ENCODE measurements at regions not wholly inside any gene's neighbourhood (a gene's known extent, or its start where the extent isn't known, plus 50 kb on each side); places are given as distances from the start of the nearest gene placed in this dataset.

- no peak for DNase-seq
These were observed 387.0 kb upstream of the DMAC1 start for GRCh38 chr9:8186560-8186959.

GRCh38 chr9:8183618-8184017 lies 384.0 kb upstream of the DMAC1 start:
- DNase-seq, result no peak

GRCh38 chr9:8179381-8180053 lies 379.9 kb upstream of the DMAC1 start:
- DNase-seq, result no peak

GRCh38 chr9:8172000-8172399 lies 372.4 kb upstream of the DMAC1 start:
- no peak for DNase-seq

- no peak for DNase-seq
These were observed 369.4 kb upstream of the DMAC1 start for GRCh38 chr9:8168916-8169438.

- no peak for DNase-seq
These were observed 361.2 kb upstream of the DMAC1 start for GRCh38 chr9:8160787-8161186.

GRCh38 chr9:8158574-8158973 lies 359.0 kb upstream of the DMAC1 start:
- DNase-seq, result no peak

GRCh38 chr9:8157683-8158324 lies 358.2 kb upstream of the DMAC1 start:
- DNase-seq, result peak; percentile 33

- DNase-seq, result peak; percentile 34
These were observed 356.8 kb upstream of the DMAC1 start for GRCh38 chr9:8156346-8156745.

- DNase-seq, result peak; percentile 42
These were observed 356.1 kb upstream of the DMAC1 start for GRCh38 chr9:8155706-8156105.

GRCh38 chr9:8143677-8144076 lies 344.1 kb upstream of the DMAC1 start:
- no peak for DNase-seq

GRCh38 chr9:8140557-8140956 lies 341.0 kb upstream of the DMAC1 start:
- no peak for DNase-seq

GRCh38 chr9:8139756-8140155 lies 340.2 kb upstream of the DMAC1 start:
- DNase-seq, result no peak

- no peak for DNase-seq
These were observed 336.9 kb upstream of the DMAC1 start for GRCh38 chr9:8136477-8136876.

GRCh38 chr9:8134635-8135034 lies 335.1 kb upstream of the DMAC1 start:
- DNase-seq, result no peak

GRCh38 chr9:8133606-8134005 lies 334.0 kb upstream of the DMAC1 start:
- no peak for DNase-seq

- no peak for DNase-seq
These were observed 316.0 kb upstream of the DMAC1 start for GRCh38 chr9:8115570-8115969.

- no peak for DNase-seq
These were observed 315.2 kb upstream of the DMAC1 start for GRCh38 chr9:8114826-8115225.

GRCh38 chr9:8106362-8106761 lies 306.8 kb upstream of the DMAC1 start:
- no peak for DNase-seq

- no peak for DNase-seq
These were observed 302.0 kb upstream of the DMAC1 start for GRCh38 chr9:8101607-8102006.

GRCh38 chr9:8096091-8096490 lies 296.5 kb upstream of the DMAC1 start:
- peak; percentile 24 for DNase-seq

GRCh38 chr9:8095672-8096086 lies 296.1 kb upstream of the DMAC1 start:
- DNase-seq, result peak; percentile 59

GRCh38 chr9:8088477-8088876 lies 288.9 kb upstream of the DMAC1 start:
- no peak for DNase-seq

- no peak for DNase-seq
These were observed 286.4 kb upstream of the DMAC1 start for GRCh38 chr9:8085986-8086385.

All from eye (tissue), 1 donor.